Right forelimb (tissue), 1 donor: ENCODE measurements at regions not wholly inside any gene's neighbourhood (a gene's known extent, or its start where the extent isn't known, plus 50 kb on each side); places are given as distances from the start of the nearest gene placed in this dataset.

Experiments used
- DNase-seq: peaks from one replicate; pipeline ENCODE4 v3.0.0-alpha.2; 2018

GRCh38 chrX:13266641-13267345, 53.1 kb downstream of the ATXN3L start:
- DNase-seq: no peak

GRCh38 chrX:13265549-13266132, 54.2 kb downstream of the ATXN3L start:
- no peak for DNase-seq

- no peak for DNase-seq
Measured at GRCh38 chrX:13265111-13265510, 54.7 kb downstream of the ATXN3L start.

- DNase-seq: no peak
Measured at GRCh38 chrX:13263560-13264251, 56.1 kb downstream of the ATXN3L start.

- DNase-seq: no peak
Measured at GRCh38 chrX:13261348-13261747, 58.5 kb downstream of the ATXN3L start.

GRCh38 chrX:13260598-13260997, 59.3 kb downstream of the ATXN3L start:
- DNase-seq: no peak

GRCh38 chrX:13258725-13259124, 61.1 kb downstream of the ATXN3L start:
- DNase-seq: no peak

GRCh38 chrX:13258052-13258444, 61.8 kb downstream of the ATXN3L start:
- no peak for DNase-seq

- DNase-seq: no peak
Measured at GRCh38 chrX:13257223-13258051, 62.4 kb downstream of the ATXN3L start.

GRCh38 chrX:13256603-13257002, 63.2 kb downstream of the ATXN3L start:
- no peak for DNase-seq

- no peak for DNase-seq
Measured at GRCh38 chrX:13254870-13255269, 65.0 kb downstream of the ATXN3L start.

GRCh38 chrX:13254076-13254785, 65.6 kb downstream of the ATXN3L start:
- DNase-seq: no peak

GRCh38 chrX:13253223-13253622, 66.6 kb downstream of the ATXN3L start:
- DNase-seq: no peak

- no peak for DNase-seq
Measured at GRCh38 chrX:13252726-13253125, 67.1 kb downstream of the ATXN3L start.

GRCh38 chrX:13250826-13251580, 68.8 kb downstream of the ATXN3L start:
- DNase-seq: no peak

GRCh38 chrX:13248867-13249486, 70.9 kb downstream of the ATXN3L start:
- no peak for DNase-seq

GRCh38 chrX:13239272-13239671, 80.6 kb downstream of the ATXN3L start:
- no peak for DNase-seq

- no peak for DNase-seq
Measured at GRCh38 chrX:13235930-13236329, 83.9 kb downstream of the ATXN3L start.

- no peak for DNase-seq
Measured at GRCh38 chrX:13232484-13232883, 87.4 kb downstream of the ATXN3L start.

- DNase-seq: no peak
Measured at GRCh38 chrX:13226214-13226613, 93.6 kb downstream of the ATXN3L start.

- no peak for DNase-seq
Measured at GRCh38 chrX:13223868-13224567, 95.8 kb downstream of the ATXN3L start.
